ENCODE measurements at regions not wholly inside any gene's neighbourhood (a gene's known extent, or its start where the extent isn't known, plus 50 kb on each side); places are given as distances from the start of the nearest gene placed in this dataset.

DNA sequence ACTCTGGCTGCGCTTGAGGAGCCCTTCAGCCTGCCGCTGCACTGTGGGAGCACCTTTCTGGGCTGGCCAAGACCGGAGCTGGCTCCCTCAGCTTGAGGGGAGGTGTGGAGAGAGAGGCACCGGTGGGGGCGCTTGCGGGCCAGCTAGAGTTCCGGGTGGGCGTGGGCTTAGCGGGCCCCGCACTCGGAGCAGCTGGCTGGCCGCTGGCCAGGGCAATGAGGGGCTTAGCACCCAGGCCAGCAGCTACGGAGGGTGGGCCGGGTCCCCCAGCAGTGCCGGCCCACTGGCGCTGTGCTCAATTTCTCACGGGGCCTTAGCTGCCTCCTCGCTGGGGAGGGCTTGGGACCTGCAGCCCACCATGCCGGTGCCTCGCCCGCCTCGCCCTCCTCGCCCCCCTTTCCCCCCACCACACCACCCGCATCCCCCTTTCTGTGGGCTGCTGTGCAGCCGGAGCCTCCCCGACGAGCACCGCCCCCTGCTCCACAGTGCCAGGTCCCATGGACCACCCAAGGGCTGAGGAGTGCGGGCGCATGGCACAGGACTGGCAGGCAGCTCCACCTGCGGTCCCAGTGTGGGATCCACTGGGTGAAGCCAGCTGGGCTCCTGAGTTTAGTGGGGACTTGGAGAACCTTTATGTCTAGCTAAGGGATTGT is 954.5 kb downstream of the DTWD2 start:
- TF ChIP-seq ZNF263 (CRISPR knock-in tag; IDR thresholded peaks at IDR 0.05; ENCODE audit: low read depth) (no peak), CBFB (CRISPR knock-in tag; IDR thresholded peaks at IDR 0.05; ENCODE audit: low read depth) (no peak), TEAD1 (CRISPR knock-in tag; IDR thresholded peaks at IDR 0.05) (no peak), JUN (CRISPR knock-in tag; IDR thresholded peaks at IDR 0.05) (no peak)
- TF ChIP-seq, protein P1, sequence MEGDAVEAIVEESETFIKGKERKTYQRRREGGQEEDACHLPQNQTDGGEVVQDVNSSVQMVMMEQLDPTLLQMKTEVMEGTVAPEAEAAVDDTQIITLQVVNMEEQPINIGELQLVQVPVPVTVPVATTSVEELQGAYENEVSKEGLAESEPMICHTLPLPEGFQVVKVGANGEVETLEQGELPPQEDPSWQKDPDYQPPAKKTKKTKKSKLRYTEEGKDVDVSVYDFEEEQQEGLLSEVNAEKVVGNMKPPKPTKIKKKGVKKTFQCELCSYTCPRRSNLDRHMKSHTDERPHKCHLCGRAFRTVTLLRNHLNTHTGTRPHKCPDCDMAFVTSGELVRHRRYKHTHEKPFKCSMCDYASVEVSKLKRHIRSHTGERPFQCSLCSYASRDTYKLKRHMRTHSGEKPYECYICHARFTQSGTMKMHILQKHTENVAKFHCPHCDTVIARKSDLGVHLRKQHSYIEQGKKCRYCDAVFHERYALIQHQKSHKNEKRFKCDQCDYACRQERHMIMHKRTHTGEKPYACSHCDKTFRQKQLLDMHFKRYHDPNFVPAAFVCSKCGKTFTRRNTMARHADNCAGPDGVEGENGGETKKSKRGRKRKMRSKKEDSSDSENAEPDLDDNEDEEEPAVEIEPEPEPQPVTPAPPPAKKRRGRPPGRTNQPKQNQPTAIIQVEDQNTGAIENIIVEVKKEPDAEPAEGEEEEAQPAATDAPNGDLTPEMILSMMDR (IDR thresholded peaks at IDR 0.05), result no peak
- TF ChIP-seq, protein P2, sequence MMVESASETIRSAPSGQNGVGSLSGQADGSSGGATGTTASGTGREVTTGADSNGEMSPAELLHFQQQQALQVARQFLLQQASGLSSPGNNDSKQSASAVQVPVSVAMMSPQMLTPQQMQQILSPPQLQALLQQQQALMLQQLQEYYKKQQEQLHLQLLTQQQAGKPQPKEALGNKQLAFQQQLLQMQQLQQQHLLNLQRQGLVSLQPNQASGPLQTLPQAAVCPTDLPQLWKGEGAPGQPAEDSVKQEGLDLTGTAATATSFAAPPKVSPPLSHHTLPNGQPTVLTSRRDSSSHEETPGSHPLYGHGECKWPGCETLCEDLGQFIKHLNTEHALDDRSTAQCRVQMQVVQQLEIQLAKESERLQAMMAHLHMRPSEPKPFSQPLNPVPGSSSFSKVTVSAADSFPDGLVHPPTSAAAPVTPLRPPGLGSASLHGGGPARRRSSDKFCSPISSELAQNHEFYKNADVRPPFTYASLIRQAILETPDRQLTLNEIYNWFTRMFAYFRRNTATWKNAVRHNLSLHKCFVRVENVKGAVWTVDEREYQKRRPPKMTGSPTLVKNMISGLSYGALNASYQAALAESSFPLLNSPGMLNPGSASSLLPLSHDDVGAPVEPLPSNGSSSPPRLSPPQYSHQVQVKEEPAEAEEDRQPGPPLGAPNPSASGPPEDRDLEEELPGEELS (CRISPR knock-in tag; IDR thresholded peaks at IDR 0.05), result no peak
- TF ChIP-seq, protein P3, sequence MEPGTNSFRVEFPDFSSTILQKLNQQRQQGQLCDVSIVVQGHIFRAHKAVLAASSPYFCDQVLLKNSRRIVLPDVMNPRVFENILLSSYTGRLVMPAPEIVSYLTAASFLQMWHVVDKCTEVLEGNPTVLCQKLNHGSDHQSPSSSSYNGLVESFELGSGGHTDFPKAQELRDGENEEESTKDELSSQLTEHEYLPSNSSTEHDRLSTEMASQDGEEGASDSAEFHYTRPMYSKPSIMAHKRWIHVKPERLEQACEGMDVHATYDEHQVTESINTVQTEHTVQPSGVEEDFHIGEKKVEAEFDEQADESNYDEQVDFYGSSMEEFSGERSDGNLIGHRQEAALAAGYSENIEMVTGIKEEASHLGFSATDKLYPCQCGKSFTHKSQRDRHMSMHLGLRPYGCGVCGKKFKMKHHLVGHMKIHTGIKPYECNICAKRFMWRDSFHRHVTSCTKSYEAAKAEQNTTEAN (CRISPR knock-in tag; IDR thresholded peaks at IDR 0.05), result no peak
